Fibroblast of lung (primary cell): ENCODE measurements at regions not wholly inside any gene's neighbourhood (a gene's known extent, or its start where the extent isn't known, plus 50 kb on each side); places are given as distances from the start of the nearest gene placed in this dataset.

Source experiments
- DNase-seq, 2 donors: peaks; one replicate each; pipeline versions ENCODE4 v3.0.0 to v3.0.0-alpha.2; 2010; ENCODE audit warnings: low read depth in 2 of 2
- H2AFZ ChIP-seq: 2 replicates; pipeline ENCODE4 v1.5.1; 2012; ENCODE audit warnings: low read length, control low read depth, inconsistent platforms
- H3K27ac ChIP-seq: 2 replicates; pipeline ENCODE4 v1.5.1; 2011; ENCODE audit warnings: low read length, control low read depth; ENCODE audit not compliant: insufficient read depth
- H3K27me3 ChIP-seq: 2 replicates; pipeline ENCODE4 v1.5.1; 2011; ENCODE audit warnings: mild to moderate bottlenecking, low read length; ENCODE audit not compliant: control insufficient read depth, insufficient read depth
- H3K36me3 ChIP-seq: 2 replicates; pipeline ENCODE4 v1.5.1; 2011; ENCODE audit warnings: low read length; ENCODE audit not compliant: control insufficient read depth, insufficient read depth
- H3K4me1 ChIP-seq: 2 replicates; pipeline ENCODE4 v1.5.1; 2011; ENCODE audit warnings: low read length; ENCODE audit not compliant: control insufficient read depth, insufficient read depth; ENCODE audit errors: extremely low read depth
- H3K4me2 ChIP-seq: 2 replicates; pipeline ENCODE4 v1.5.1; 2011; ENCODE audit warnings: low read length, control low read depth; ENCODE audit not compliant: insufficient read depth; ENCODE audit errors: extremely low read depth
- H3K4me3 ChIP-seq, 4 experiments: fragments of 200-600 bp in 1 of 4; sonication (generic) in 1 of 4; replicated peaks in 1 of 4; 2 replicates each; pipeline ENCODE4 v1.5.1; 2011 to 2016; ENCODE audit warnings: low read length in 4 of 4, low read depth in 3 of 4, mild to moderate bottlenecking in 3 of 4, control low read depth in 2 of 4, inconsistent platforms in 1 of 4, mixed read lengths in 1 of 4; ENCODE audit not compliant: insufficient read depth in 1 of 4; ENCODE audit errors: control extremely low read depth in 1 of 4
- H3K79me2 ChIP-seq: 2 replicates; pipeline ENCODE4 v1.5.1; 2012; ENCODE audit warnings: mild to moderate bottlenecking, low read length, inconsistent platforms; ENCODE audit not compliant: control insufficient read depth, insufficient read depth
- H3K9ac ChIP-seq: 2 replicates; pipeline ENCODE4 v1.5.1; 2011; ENCODE audit warnings: mild to moderate bottlenecking, low read length, control low read depth; ENCODE audit not compliant: insufficient read depth
- H3K9me3 ChIP-seq: 2 replicates; pipeline ENCODE4 v1.5.1; 2012; ENCODE audit warnings: low read depth, low read length; ENCODE audit not compliant: control insufficient read depth, insufficient read depth
- H4K20me1 ChIP-seq: 2 replicates; pipeline ENCODE4 v1.5.1; 2011; ENCODE audit warnings: low read length; ENCODE audit not compliant: control insufficient read depth, insufficient read depth; ENCODE audit errors: extremely low read depth
- CTCF ChIP-seq, 2 donors: IDR thresholded peaks in 1 of 2; conservative IDR thresholded peaks in 1 of 2; 1 replicate in 1 of 2; 2 replicates in 1 of 2; pipeline ENCODE4 v1.5.1; 2011 to 2012; ENCODE audit warnings: low read length in 2 of 2, control low read depth in 1 of 2, inconsistent platforms in 1 of 2, low read depth in 1 of 2, mild to moderate bottlenecking in 1 of 2
- EZH2 ChIP-seq: IDR thresholded peaks from 2 replicates; pipeline ENCODE4 v1.5.1; 2012; ENCODE audit warnings: low read length, control low read depth, mild to moderate bottlenecking; ENCODE audit errors: missing control alignments

GRCh38 chr6:167399599-167399998 lies 74.7 kb downstream of the TTLL2 start:
- Histone ChIP-seq H4K20me1 (no peaks in the 10 kb centered on the region), H3K4me1 (no peaks in the 10 kb centered on the region), H3K27me3 (no peaks in the 10 kb centered on the region), H3K9me3 (no peaks in the 10 kb centered on the region), H3K4me2 (no peak overlapping the region), H3K4me3 (no peak overlapping the region), H2AFZ (no peak overlapping the region), H3K9ac (no peak overlapping the region), H3K79me2 (no peaks in the 10 kb centered on the region), H3K36me3 (no peaks in the 10 kb centered on the region), H3K27ac (no peak overlapping the region)
- TF ChIP-seq EZH2 (no peak), CTCF (conservative IDR thresholded peaks at IDR 0.05 in 1 of 2, IDR thresholded peaks at IDR 0.05 in 1 of 2; ENCODE audit: low read depth in 1 of 2, low read length in 2 of 2) (no peak)
- no peak for DNase-seq

DNA sequence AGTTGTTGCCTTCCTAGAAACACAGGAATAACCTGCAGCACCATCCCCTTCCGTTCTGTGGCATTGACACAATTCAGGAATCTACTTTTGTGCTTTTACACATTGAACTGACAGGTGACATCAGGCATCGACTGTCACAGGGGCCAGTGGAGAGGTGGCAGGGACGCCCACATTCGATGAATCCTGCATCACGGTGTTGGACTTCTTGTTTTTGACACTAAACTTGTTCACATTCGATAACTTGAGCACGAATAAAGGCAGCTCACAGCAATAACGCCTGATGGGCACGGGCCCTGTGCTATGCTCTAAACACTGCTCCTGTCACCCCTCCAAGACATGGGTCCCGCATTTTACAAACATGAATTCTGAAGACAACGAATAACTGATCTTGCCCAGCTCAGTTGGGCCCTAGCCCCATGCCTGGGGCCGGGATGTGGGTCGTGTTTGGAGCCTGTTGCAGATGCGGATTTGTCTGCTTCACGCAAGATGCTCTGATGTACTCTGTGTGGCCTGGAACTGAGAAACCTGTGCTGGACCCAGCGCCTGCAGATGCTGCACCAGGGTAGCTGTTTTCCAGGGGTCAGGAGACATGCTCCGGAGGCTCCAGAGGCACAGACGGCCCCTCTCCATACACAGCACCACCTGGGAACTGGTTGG lies 75.7 kb downstream of the TTLL2 start:
- H3K9me3 ChIP-seq = no peaks in the 10 kb centered on the region
- H3K27me3 ChIP-seq = no peaks in the 10 kb centered on the region
- H4K20me1 ChIP-seq = no peaks in the 10 kb centered on the region
- H3K27ac ChIP-seq = no peak overlapping the region
- no peaks in the 10 kb centered on the region for H3K4me1 ChIP-seq
- H3K36me3 ChIP-seq = no peaks in the 10 kb centered on the region
- no peaks in the 10 kb centered on the region for H3K79me2 ChIP-seq
- no peak for DNase-seq
- TF ChIP-seq CTCF (conservative IDR thresholded peaks at IDR 0.05 in 1 of 2, IDR thresholded peaks at IDR 0.05 in 1 of 2; ENCODE audit: low read depth in 1 of 2, low read length in 2 of 2) = no peak
- TF ChIP-seq EZH2 = no peak
- no peak overlapping the region for H2AFZ ChIP-seq
- H3K4me3 ChIP-seq = no peak overlapping the region
- no peak overlapping the region for H3K4me2 ChIP-seq
- H3K9ac ChIP-seq = no peak overlapping the region

- H3K36me3 ChIP-seq = no peaks in the 10 kb centered on the region
- no peak overlapping the region for H3K4me2 ChIP-seq
- H3K27me3 ChIP-seq = no peaks in the 10 kb centered on the region
- no peaks in the 10 kb centered on the region for H3K4me1 ChIP-seq
- no peaks in the 10 kb centered on the region for H4K20me1 ChIP-seq
- no peaks in the 10 kb centered on the region for H3K79me2 ChIP-seq
- H3K9me3 ChIP-seq = no peaks in the 10 kb centered on the region
- no peak overlapping the region for H3K4me3 ChIP-seq
- no peak overlapping the region for H3K9ac ChIP-seq
- TF ChIP-seq CTCF (conservative IDR thresholded peaks at IDR 0.05 in 1 of 2, IDR thresholded peaks at IDR 0.05 in 1 of 2; ENCODE audit: low read depth in 1 of 2, low read length in 2 of 2) (no peak), EZH2 (no peak)
- H3K27ac ChIP-seq = no peak overlapping the region
- DNase-seq = no peak
- H2AFZ ChIP-seq = no peak overlapping the region
These were observed 76.8 kb downstream of the TTLL2 start for GRCh38 chr6:167401525-167402194.
